HG02938 (cell line): ENCODE measurements at regions not wholly inside any gene's neighbourhood (a gene's known extent, or its start where the extent isn't known, plus 50 kb on each side); places are given as distances from the start of the nearest gene placed in this dataset.
"Not testable (repeated sequence)": the region's sequence is repeated elsewhere in the genome, so short reads cannot be mapped to it uniquely, and the experiment has no call there.

Experiments
- ATAC-seq: cut with Tn5 transposase; IDR thresholded peaks from one replicate; pipeline ENCODE4 v1.9.1; 2021; ENCODE audit warnings: mild to moderate bottlenecking, moderate library complexity; ENCODE audit not compliant: unreplicated experiment

DNA sequence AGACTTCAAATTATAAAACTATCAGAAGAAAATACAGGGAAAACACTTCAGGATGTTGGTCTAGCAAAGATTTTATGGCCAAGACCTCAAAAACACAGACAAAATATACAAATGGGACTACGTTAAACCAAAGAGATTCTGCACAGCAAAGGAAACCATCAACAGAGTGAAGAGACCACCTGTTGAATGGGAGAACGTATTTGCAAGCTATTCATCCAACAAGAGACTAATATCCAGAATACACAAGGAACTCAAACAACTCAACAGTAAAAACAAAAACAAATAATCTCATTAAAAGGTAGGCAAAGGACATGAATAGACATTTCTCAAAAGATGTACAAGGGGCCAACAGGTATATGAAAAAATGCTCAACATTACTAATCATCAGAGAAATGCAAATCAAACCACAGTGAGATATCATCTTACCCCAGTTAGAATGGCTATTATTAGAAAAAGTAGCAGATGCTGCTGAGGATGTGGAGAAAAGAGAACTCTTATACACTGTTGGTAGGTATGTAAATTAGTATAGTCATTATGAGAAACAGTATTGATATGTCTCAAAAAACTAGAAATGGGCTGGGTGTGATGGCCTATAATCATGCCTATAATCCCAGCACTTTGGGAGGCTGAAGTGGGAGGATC lies 112.6 kb downstream of the LRIG2 start:
- ATAC-seq: peak; percentile 98

DNA sequence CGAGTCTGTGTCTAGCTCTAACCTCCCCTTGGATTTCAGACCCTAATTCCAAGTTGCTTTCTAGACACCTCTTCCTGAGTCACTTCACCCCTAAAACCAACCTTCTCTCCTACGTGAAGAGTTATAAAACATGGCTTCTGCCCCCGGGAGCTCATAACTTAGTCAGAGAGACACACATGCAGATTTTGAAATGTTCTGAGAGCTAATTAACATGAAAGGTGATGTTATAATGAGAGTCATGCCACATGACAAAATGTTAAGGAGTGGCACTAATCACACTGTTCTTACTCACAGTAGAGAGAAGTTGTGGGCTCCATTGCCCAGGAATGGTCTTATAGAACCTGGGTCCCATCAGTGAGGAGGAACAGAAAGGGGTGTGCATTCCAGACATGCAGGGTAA lies 117.1 kb downstream of the LRIG2 start:
- ATAC-seq: no peak

DNA sequence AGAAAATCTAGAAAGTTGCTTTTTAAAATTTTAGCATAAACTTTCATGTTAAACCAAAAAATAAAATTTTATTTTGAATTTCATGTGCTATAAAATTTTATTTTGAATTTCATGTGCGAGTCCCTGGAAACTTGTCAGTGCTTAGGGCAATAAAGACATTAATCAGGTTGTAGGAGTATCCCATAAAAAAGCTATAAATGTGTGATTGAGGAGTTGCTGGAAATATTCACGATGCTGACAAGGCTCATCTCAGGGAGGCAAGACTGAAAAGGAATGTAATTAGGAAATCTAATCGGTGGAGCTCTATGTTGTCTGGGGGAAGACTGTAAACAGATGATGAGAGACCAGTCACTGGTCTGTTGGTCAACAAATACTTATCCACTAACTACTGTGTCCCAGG lies 117.9 kb downstream of the LRIG2 start:
- ATAC-seq: no peak

DNA sequence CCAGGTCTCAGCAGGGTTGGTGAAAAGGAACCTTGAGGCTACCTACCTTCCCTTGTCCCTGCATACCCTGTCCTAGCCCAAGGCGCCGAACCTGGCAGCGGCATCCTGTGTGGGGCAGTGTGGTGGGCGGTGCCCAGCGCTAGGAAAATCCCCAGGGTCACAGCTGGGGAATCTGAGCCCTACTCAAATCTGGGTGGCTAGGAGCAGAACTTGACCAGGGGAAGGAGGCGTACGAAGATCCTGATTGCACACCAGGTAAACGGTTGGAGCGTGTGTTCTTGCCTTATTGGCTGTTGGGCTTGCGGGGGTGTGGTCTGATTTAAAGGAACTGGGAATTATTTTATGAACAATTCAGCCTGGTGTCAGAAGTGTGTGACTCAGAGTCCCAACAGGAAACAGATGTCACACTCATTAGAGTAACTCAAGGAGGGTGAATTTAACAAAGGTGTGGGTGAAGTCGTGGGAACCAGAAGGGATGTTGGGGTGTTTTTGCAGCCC lies 118.6 kb downstream of the LRIG2 start:
- ATAC-seq: no peak

DNA sequence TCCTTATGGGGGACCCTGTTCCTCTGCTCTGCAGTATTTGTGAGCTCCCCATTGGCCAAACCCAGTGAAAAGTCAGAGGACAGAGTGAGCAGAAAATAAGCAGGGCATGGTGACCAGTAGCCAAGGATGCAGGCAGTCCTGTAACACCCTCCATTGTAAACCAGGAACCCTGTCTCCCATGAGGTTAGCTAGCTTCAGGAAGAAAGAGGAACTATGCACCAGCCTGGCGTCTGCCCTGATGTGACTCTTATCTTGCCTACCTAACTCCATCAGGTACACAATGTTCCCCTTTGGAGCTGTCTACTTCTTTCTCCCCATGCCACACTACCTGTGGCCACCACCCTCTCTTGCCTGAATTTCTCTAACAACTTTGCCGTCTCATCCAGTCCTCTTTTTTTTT lies 119.2 kb downstream of the LRIG2 start:
- ATAC-seq: no peak

DNA sequence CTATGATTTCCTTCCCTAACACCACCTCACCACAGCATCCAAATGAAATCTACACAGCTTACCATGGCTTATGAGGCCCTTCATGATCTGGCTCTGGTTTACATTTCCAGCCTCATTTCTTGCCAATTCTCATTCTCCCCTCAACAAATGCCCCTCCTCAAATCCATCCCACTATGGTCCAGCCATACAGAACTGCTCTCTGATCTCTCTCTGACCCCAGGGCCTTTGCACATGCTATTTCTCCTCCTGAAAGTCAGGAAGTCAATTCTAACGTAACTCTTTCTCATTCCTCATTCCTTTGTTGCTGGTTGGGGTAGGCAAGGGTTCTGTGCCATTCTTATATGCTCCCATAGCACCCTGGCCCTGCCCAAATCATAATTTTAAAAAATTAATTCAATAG lies 120.0 kb downstream of the LRIG2 start:
- ATAC-seq: no peak

DNA sequence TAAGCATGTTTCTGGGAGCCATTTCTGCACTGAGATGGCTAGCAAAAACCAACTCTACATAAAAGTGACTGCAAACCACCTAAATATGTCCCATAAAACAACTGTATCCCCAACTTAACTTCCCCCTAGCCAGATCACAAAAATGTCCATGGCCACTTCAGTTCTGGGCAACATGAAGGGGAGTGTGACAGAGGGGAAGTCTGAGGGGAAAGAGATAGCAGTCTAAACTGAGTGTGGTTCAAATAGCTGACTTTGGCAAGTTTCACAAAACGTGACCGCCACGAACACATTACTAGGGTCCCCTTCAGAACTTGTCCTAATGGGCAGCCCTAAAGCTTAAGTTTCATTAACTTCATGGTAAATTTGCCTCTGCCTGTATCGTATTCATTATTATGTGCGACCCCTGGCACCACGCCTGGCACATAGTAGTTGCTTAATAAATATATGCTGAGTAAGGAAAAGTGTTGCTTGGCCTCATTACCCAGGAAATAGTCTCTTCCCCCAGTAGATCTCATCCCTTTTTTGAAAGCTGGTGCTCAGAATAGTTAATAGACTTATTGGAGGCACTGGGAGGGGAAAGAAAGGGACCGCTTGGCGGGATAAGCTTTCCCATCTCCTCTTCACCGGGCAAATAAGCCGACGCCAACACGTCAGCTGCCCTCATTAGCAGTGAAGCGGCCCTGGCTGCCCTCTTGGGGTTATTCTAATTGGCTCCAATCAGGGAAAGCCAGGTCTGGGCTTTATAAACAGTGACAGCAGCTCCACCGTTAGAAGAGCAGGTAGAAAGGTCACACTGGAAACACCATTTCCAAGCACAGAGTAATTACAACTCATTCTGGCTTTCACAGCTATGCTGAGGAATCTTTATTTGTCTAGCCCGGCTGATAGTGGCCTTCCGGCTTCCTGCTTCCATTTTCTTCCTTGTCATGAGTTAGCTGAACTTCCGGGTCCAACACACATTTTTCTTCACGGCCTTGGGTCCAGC lies 122.1 kb downstream of the LRIG2 start:
- ATAC-seq: no peak

DNA sequence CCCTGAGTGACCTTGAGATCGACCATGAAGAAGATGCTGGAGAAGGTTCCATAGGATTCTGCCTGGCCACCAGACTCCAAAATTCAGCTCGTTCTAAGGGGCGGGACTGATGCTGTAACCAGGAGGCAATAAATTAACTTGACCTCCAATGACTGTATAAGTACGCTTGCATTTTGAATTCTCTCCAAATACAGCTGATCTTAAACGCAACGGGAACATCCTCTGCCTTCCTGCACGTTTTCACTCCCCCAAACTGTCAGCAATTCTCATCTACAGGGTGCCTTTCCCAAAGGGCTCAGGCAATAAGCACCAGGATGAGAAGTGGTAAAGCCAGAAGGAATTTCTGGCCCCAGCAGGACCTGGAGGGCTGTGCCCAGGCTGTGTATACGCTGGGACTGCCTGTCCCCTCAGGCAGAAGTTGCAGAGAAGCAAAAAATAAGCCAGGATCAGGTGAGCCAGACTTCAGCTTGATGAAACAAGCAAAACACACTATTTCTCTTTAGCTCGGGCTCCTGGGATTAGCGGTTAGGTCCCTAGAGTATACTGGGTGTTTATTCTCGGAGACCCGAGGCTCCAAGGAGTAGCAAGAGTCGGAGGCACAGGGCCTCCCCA lies 124.8 kb downstream of the LRIG2 start:
- ATAC-seq: no peak

DNA sequence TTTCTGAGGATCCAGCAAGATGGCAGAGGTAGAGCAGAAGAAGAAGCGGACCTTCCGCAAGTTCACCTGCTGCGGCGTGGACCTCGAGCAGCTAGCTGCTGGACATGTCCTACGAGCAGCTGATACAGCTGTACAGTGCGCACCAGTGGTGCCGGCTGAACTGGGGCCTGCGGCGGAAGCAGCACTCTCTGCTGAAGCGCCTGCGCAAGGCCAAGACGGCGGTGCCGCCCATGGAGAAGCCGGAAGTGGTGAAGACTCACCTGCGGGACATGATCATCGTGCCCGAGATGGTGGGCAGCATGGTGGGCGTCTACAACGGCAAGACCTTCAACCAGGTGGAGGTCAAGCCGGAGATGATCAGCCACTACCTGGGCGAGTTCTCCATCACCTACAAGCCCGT lies 125.8 kb downstream of the LRIG2 start:
- no peak for ATAC-seq

DNA sequence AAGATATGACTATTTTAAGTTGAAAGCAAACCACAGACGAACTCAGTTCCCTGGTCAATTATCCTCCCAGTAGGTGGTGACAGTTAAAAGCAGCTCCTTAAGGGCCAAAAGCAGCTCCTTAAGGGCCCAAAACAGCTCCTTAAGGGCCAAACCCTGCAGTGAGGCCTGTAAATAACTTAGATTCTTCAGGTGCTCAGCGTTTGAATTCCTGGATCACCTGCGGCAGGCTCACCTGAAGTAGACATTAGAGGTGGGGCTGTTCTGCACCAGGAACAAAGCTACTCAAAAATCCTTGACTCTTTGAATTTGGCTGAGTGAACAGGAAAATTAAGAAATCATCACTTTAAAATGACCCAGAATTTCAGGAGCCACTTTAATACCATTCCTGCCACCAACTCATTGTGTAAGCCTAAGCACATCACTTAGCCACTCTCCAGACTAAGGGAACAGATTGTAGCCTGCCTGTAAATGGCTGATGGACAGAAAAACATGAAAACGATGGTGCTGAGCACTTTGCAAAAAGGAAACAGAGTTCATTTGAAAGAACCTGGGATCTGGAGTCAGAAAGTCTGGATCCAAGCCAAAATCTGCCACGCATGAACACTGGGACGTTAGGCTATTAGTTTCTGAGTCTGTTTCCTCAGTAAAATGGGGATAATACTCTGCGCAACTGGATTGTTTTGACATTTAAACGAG lies 126.9 kb downstream of the LRIG2 start:
- ATAC-seq: no peak

DNA sequence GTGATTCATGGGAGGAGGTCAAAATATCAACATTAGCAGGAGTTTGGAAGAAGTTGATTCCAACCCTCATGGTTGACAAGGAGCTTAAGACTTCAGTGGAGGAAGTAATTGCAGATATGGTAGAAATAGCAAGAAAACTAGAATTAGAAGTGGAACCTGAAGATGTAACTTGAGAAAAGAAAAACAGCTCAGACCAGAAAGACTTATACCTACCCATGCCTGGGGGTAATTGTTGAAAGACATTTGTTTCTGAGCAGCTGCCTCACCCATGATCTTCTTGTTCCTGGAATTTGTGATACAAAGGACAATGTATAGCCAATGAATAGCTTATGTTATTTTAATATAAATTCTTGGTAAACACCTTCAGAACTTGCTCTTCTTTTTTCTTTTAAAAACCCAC lies 128.6 kb downstream of the LRIG2 start:
- ATAC-seq: no peak

DNA sequence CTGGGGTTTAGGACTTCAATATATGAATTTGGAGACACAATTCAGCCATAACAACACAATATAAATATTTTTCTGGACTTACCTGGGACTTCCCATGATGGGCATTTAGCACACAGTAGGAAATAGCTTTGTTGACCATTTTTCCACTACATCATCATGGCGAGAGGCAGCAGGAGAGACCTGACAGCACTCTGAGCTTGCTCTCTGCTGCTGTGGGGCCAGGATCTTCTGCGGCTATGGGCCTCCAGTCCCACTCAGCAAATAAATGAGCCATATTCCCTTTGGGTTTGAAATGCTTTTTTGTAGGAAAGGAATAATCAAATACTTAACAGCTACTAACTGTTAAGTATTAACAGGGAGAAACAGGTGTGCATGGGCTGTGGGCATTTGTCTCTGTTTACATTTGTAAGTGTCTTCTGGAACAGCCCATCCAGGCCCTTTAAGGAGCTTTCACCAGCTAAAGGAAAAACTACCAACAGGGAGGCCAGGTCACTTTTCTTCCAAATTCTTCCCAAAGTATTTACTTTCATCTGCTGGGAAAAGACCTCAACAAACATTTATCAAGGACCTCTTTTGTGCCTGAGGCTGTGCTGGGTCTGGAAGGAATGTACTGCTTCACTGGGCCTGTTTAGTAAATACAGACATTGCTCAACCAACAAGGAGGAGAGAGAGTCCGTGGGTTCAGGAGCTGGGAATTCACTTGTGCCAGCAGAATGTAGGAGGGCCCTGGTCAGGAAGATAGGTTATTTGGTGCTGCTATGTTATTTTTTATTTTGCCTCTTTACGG lies 133.2 kb downstream of the LRIG2 start:
- ATAC-seq: no peak

DNA sequence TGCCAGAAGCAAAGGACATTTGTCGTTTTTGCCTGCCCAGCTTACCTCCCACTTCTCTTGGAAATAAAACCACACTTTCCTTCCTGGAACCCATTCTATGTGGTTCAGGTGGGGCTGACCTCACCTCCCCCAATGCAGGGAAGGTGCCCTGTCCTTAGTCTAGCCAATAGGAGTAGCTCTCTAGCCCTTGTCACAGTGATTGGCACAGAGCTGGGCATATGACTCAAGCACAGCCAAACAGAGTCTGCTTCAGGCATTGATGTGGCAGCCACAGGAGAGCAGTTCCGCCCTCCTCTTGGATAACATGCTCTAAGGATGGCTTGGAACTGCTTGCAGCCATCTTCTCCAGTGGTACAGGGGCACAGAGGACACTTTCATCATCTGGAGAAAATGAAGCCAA lies 134.0 kb downstream of the LRIG2 start:
- no peak for ATAC-seq

DNA sequence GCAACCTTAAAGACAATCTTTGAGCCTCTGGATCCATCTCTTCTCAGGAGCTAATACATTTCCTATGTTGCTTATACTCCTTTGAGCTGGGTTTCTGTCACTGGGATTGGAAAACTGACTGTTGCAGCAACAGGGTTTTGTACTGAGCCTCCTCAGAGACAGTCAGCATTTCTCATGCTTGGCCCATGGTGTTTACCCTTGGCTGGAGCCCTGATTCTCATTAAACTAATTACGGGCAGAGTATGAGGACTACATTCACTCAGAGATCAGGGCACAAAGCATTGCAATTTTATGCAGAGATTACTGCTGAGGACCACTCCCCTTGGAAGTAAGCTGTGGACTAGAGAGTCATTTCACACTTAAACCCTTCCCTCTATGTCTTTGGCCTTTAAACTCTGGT lies 134.5 kb downstream of the LRIG2 start:
- ATAC-seq: no peak

DNA sequence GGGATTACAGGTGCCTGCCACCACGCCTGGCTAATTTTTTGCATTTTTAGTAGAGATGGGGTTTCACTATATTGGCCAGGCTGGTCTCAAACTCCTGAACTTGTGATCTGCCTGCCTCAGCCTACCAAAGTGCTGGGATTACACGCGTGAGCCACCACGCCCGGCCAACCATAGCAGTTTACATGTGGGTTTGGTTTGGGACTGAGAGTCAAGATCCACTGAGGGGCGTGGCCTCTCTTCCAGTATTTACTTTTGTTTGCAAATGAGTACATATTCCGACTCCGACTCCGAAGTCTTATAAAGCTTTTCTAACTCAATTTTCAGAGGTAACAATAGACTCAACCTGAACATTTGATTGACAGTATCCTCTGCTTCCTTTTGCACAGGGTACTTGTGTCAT lies 135.4 kb downstream of the LRIG2 start:
- ATAC-seq: not testable (repeated sequence)

DNA sequence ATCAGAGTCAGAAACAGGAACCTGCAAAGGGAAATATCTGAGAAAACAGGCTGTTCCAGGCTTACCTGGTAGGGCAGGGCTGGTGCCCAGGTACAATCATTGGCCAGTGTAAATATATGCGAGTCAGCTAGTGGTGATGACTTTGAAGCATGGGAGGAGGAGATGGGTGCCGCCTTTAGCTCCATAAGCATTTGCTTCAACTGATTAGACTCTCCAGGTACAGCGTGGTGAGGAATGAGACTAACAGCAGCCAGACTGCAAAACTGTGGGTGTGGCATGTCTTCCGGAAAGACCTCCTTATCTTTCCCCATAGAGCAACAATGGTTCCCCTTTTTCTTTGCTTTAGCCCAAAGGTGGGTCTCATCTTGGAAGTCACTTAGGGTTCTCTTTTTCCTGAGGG lies 137.2 kb downstream of the LRIG2 start:
- ATAC-seq: no peak

DNA sequence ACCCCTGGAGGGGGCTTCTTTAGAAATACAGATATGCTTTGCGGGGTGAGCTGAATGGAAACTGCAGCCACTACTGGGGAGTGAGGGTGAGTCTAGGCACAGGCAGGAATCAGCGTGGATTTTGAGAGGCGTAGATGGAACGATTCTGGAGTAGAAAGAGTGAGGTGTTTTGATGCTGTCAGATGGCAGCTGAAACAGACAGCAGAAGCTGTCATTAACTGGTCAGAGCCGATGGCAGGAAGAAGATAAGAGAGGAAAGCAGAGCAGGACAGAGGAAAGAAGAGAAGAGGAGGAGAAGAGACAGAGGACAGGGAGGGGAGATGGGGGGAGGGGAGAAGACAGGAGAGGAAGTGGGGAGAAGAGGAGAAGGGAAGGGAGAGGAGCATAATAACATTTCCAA lies 138.5 kb downstream of the LRIG2 start:
- ATAC-seq: no peak

DNA sequence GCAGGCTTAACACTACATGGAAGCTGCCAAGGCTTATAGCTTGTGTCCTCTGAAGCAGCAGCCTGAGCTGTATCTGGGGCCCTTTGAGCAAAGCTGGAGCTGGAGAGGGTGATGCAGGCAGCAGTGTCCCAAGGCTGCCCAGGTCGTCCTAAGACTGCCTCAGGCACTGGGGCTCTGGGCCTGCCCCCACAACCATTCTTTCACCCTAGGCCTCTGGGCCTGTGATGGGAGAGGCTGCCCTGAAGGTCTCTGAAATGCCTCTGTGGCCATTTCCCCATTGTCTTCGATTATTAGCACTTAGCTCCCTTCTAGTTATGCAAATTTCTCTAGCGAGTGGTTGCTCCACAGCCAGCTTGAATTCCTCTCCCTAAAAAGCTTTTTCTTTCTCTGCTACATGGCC lies 142.0 kb downstream of the LRIG2 start:
- no peak for ATAC-seq

DNA sequence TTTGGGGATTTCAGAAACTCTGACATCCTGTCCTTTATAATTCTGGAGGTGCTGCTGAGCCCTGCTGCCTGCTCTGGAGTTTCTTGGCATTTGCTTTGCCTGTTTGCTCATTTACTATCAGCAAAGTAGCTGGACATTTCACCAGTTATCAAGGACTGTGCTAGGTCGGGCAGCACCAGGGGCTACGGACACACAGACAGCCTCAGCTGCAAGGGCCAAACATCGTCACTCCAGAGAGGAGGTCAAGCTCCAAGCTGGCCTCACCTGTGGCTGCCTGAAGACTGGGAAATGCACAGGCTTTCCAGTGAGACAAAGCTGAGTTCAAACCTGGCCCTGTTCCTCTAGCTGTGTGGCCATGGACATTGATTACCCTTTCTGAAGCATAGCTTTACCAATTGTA lies 143.7 kb downstream of the LRIG2 start:
- ATAC-seq: no peak

DNA sequence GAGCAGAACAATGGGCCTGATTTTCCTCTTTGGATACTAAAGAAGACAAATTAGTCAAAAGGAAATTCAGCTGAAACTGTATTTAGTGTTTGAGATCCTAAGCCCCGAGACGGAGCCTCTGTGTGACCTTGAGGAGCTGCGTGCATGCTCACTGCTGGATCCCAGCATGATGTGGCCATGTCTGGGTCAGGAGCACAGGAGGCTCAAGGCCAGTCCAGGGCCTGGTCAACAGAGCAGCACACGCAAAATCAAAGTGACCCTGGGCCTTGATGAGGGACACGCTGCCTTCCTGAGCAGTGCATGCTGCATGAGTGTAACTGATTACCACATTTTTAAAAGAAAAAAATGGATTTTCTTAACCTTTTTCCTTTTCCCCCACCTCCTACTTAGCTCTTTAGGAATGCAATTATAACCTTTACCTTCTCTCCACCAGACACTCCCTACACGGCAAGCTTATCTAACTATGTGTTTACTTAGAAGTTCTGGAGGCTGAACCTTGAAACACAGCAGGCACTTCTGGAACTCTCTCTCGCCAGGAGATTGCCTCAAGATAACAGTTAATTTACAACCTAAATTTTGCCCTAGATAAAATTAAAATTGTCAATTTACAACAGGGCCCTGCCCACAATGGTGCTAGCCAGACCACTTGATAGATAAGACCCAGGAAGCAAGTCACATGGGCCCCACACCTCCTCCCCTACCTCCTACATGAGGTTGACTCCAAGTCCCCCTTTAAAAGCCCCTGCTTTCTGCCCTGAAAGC lies 144.6 kb downstream of the LRIG2 start:
- no peak for ATAC-seq
